GM19455 (cell line): ENCODE measurements at regions not wholly inside any gene's neighbourhood (a gene's known extent, or its start where the extent isn't known, plus 50 kb on each side); places are given as distances from the start of the nearest gene placed in this dataset.
"Not testable (repeated sequence)": the region's sequence is repeated elsewhere in the genome, so short reads cannot be mapped to it uniquely, and the experiment has no call there.

ENCODE experiments used
- ATAC-seq: cut with Tn5 transposase; IDR thresholded peaks from one replicate; pipeline ENCODE4 v1.9.1; 2021; ENCODE audit not compliant: unreplicated experiment

DNA sequence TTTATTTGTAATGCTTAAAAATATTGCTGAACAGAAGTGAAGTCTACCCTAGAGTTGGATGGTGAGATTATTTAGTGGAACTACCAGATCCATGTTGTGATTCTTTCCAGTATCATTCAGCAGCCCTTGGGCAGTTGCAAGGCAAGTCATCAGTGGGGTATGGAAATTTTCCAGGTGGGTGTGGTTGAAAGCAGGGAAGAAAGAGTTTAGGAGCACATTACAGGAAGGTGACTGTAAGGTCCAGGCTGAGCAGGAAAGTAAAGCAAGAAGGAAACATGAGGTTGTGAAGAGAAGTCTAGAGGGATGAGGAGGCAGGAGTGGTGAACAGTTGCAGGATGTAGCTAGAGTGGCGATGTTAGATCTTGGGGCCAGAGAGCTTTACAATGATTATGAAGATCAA is 178.0 kb upstream of the ROPN1B start:
- ATAC-seq, result not testable (repeated sequence)

DNA sequence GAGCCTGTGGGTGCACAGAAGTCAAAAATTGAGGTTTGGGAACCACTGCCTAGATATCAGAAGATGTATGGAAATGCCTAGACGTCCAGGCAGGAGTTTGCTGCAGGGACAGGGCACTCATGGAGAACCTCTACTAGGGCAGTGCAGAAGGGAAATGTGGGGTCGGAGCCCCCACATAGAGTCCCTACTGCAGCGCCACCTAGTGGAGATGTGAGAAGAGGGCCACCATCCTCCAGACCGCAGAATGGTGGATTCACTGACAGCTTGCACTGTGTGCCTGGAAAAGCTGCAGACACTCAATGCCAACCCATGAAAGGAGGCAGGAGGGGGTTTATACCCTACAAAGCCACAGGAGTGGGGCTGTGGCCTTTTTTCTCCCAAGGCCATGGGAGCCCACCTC is 159.0 kb upstream of the ROPN1B start:
- ATAC-seq, result not testable (repeated sequence)

DNA sequence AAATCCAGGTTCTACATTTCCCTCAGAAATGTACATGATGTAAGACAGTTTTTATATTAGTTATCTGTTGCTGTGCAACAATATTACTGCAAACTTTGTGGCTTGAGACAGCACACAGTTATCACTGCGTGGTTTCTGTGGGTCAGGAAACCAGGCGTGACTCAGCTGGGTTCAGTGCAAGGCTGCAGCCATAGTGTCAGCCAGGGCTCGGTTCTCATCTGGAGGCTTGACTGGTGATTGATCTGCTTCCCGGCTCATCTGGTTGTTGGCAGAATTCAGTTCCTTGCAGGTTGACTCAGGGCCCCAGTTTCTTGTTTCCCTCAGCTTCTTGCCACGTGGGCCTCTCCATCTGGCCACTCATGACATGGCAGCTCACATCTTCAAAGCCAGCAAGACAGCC is 146.8 kb upstream of the ROPN1B start:
- ATAC-seq, result not testable (repeated sequence)

DNA sequence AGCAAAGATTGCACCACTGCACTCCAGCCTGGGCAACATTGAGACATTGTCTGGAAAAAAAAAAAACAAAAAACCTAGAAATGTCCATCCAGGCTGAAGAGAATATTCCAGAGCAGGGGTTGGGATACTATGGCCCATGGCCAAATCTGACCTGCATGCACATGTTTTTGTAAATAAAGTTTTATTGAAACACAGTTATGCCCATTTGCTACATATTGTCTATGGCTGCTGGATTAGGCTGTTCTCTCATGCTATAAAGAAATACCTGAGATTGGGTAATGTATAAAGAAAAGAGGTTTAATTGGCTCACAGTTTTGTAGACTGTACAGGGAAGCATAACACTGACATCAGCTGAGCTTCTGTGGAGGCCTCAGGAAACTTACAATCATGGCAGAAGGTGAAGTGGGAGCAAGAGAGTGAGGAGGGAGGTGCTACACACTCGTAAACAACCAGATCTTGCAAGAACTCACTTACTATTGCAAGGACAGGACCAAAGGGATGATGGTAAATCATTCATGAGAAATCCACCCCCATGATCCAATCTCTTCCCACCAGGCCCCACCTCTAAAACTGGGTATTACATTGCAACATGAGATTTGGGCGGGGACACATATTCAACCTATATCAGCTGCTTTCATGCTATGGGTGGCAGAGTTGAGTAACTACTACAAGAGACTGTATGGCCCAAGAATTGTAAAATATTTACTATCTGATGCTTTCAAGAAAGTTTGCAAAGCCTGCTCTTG is 137.8 kb upstream of the ROPN1B start:
- ATAC-seq, result not testable (repeated sequence)

GRCh38 chr3:125835562-125835961 is 133.4 kb upstream of the ROPN1B start:
- ATAC-seq, result not testable (repeated sequence)

GRCh38 chr3:125836011-125836551 is 132.9 kb upstream of the ROPN1B start:
- ATAC-seq, result not testable (repeated sequence)

DNA sequence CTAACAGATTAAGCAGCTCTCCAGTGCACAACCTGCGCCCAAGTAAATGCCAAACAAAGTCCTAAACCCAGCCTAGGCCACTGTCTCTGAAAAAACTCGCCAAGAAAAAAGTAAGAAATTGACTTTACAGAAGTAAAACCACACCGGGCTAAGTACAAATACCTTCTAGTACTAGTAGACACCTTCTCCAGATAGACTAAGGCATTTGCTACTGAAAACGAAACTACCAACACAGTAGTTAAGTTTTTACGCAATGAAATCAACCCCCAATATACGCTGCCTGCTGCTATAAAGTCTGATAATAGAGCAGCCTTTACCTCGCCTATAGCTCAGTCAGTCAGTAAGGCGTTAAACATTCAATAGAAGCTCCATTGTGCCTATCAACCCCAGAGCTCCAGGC is 132.2 kb upstream of the ROPN1B start:
- ATAC-seq, result not testable (repeated sequence)

DNA sequence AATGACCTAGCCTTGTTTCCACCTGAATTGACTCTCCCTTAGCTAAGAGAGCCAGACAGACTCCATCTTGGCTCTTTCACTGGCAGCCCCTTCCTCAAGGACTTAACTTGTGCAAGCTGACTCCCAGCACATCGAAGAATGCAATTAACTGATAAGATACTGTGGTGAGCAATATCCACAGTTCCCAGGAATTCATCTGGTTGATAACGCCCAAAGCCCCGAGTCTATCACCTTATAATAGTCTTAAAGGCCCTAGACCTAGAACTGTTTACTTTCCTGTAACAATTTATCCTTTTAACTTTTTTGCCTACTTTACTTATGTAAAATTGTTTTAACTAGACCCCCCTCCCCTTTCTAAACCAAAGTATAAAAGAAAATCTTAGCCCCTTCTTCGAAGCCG is 130.1 kb upstream of the ROPN1B start:
- not testable (repeated sequence) for ATAC-seq

- ATAC-seq, result not testable (repeated sequence)
Observed at GRCh38 chr3:125840465-125840864, 128.5 kb upstream of the ROPN1B start.

DNA sequence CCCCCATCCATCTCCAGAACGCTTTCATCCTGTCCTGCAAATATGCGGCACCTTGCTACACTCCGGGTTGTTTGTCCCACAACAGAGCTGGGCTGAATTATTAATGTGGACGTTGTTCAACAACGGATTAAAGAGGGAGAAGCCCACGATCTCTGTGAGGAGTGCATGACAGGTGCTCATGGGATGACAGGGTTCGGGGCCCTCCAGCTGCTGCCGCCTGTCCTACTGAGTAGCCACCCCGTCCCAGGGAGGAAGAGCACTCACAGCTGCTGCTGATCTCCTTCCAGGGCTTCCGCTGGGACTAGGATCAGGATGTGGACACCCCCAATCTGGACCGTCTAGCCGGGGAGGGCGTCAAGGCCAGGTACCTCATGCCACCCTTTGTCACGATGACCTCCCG is 121.0 kb upstream of the ROPN1B start:
- ATAC-seq, result not testable (repeated sequence)

DNA sequence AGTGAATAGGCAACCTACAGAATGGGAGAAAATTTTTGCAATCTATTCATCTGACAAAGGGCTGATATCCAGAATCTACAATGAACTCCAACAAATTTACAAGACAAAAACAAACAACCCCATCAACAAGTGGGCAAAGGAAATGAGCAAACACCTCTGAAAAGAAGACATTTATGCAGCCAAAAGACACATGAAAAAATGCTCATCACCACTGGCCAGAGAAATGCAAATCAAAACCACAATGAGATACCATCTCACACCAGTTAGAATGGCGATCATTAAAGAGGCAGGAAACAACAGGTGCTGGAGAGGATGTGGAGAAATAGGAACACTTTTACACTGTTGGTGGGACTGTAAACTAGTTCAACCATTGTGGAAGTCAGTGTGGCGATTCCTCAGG is 114.0 kb upstream of the ROPN1B start:
- not testable (repeated sequence) for ATAC-seq

DNA sequence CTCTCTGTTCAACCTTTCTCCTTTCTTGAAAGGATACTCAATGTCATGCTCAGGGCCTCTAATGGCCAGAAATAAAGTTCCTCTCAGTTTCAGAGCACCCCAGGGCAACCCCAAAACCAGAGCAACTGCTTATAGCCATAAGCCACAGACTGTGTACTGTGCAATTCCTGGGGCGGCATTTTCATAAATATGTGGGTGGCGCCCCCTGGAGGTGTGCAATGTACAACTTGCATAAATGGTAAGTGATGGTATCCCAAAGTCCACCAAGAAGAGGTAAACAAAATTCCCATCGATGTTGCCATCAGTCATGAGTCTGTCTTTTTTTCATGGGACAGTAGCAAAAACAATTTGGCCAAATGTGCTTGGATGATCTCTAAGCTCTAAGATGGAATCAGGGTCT is 108.4 kb upstream of the ROPN1B start:
- not testable (repeated sequence) for ATAC-seq

DNA sequence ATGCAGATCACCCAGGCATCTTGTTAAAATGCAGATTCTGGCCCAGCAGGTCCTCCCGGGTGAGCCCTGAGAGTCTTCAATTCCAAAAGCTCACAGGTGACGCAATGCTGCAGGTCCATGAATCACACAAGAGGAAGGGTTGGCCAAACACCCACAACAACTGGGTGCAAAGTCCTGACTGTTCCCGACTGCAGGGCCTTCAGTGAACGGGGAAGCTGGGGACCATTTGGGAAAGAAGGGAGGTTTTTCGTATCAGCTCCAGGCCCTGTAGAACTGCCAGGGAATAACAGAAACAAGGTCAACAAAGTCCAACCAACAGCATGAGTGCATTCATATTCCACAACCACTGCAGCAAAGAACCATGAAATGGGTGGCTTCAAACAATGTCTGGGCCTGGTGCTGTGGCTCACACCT is 106.1 kb upstream of the ROPN1B start:
- not testable (repeated sequence) for ATAC-seq

DNA sequence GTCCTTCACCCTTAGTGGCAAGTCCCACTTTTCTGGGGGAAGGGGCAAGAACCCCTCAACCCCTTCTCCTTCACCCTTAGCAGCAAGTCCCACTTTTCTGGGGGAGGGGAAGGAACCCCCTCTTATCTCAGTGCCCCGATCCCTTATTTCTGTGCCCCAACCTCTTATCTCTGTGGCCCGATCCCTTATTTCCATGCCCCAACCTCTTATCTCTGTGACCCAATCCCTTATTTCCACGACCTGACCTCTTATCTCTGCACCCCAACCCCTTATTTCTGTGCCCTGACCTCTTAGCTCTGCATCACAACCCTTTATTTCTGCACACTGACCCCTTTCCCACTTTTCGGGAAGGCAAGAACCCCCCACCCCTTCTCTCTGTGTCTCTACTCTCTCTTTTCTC is 104.4 kb upstream of the ROPN1B start:
- not testable (repeated sequence) for ATAC-seq

DNA sequence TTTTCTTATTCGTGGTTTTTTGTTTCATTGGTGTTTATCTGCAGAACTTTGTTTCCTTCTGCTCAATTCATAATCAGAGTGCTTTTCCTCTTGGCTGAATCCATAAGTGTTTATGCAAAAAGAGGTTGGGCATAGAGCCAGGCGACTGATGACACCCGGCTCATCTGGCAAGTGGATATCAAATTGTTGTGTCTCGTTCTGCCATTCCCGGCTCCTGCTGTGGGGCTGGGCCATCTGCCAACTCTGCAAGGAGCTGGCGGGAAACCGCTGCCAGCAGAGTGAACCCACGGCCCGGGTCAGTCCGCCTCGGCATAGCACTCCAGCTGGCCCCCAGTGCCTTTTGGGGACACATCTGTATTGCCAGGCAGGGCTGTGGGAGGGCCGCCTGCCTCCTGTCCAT is 83.0 kb upstream of the ROPN1B start:
- not testable (repeated sequence) for ATAC-seq

DNA sequence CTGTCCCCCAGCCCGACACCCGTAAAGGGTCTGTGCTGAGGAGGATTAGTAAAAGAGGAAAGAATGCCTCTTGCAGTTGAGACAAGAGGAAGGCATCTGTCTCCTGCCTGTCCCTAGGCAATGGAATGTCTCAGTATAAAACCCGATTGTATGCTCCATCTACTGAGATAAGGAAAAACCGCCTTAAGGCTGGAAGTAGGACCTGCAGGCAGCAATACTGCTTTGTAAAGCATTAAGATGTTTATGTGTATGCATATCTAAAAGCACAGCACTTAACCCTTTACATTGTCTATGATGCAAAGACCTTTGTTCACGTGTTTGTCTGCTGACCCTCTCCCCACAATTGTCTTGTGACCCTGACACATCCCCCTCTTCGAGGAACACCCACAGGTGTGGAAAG is 69.8 kb upstream of the ROPN1B start:
- ATAC-seq, result not testable (repeated sequence)

GRCh38 chr3:125901473-125901872 is 67.5 kb upstream of the ROPN1B start:
- ATAC-seq, result not testable (repeated sequence)

DNA sequence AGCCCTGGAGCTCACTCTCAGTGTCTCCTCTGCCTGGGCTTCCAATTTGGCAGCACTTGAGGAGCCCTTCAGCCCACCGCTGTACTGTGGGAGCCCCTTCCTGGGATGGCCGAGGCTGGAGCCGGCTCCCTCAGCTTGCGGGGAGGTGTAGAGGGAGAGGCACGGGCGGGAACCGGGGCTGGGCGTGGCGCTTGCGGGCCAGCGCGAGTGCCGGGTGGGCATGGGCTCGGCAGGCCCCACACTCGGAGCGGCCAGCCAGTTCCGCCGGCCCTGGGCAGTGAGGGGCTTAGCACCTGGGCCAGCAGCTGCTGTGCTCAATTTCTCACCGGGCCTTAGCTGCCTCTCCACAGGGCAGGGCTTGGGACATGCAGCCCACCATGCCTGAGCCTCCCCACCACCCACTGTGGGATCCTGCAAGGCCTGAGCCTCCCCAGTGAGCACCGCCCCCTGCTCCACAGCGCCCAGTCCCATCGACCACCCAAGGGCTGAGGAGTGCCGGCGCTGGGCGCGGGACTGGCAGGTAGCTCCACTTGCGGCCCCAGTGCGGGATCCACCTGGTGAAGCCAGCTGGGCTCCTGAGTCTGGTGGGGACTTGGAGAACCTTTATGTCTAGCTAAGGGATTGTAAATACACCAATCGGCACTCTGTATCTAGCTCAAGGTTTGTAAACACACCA is 65.1 kb upstream of the ROPN1B start:
- ATAC-seq, result not testable (repeated sequence)

- ATAC-seq, result not testable (repeated sequence)
Observed at GRCh38 chr3:125907279-125907678, 61.7 kb upstream of the ROPN1B start.

- ATAC-seq, result not testable (repeated sequence)
Observed at GRCh38 chr3:125910851-125911250, 58.1 kb upstream of the ROPN1B start.

DNA sequence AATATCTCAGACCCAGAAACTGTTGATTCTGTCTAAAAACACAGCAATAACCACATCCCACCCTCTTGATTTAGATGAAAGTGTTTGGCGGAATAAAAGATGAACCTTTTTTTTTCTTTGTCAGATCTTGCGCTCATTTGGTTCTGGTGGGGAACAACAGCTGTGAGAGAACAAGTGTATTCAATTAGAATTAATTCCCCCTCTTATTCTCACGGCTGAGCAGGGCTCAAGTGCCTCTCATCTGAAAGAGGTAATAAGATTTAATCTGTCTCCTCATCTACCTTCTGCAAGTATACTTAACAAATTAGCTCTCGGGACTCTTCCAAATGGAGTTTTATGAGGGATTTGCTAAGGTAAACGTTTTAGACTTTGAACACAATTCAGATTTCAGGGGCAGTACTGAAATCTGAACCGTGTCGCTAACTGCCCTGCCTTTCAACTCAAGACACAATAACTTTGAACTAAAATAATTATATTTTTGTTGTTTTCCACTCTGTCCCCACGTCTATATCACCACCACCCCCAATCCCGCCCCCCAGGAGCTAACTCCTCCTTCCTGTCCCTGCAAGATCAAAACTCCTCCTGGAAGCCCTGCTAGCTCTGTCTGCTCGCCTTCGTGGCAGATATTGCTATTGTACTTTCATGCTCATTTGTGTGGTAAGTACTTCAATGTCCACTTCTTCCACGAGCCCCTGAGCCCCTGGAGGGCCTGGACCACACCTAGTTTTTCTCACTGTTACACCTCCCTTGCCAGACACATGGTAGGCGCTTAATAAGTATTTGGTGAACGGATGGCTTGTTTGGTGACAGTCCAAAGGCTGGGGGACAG is 54.2 kb upstream of the ROPN1B start:
- ATAC-seq, result not testable (repeated sequence)
